DOHH2 (cell line): ENCODE measurements at regions not wholly inside any gene's neighbourhood (a gene's known extent, or its start where the extent isn't known, plus 50 kb on each side); places are given as distances from the start of the nearest gene placed in this dataset.

Experiments used
- H3F3A ChIP-seq: fragments of 200-600 bp; sonication (generic), shearing (Covaris generic); 2 replicates; pipeline ENCODE4 v1.6.0; 2016; ENCODE audit warnings: antibody characterized with exemption, mild to moderate bottlenecking; ENCODE audit not compliant: control insufficient read depth, insufficient read depth
- H3K27ac ChIP-seq: fragments of 200-600 bp; sonication (generic); 2 replicates; pipeline ENCODE4 v1.5.1; 2014; ENCODE audit warnings: low read depth, mild to moderate bottlenecking, low read length, moderate library complexity
- H3K27me3 ChIP-seq: fragments of 200-600 bp; sonication (generic); 2 replicates; pipeline ENCODE4 v1.6.1; 2014; ENCODE audit warnings: mild to moderate bottlenecking, low read length, mixed read lengths; ENCODE audit not compliant: control insufficient read depth
- H3K36me3 ChIP-seq: fragments of 200-600 bp; sonication (generic); 2 replicates; pipeline ENCODE4 v1.6.1; 2014; ENCODE audit warnings: mild to moderate bottlenecking, low read length, moderate library complexity, mixed read lengths; ENCODE audit not compliant: control insufficient read depth
- H3K4me1 ChIP-seq: fragments of 200-600 bp; sonication (generic); 2 replicates; pipeline ENCODE4 v1.6.1; 2014; ENCODE audit warnings: mild to moderate bottlenecking, low read length, mixed read lengths; ENCODE audit not compliant: control insufficient read depth
- H3K4me2 ChIP-seq: fragments of 200-600 bp; sonication (generic); 2 replicates; pipeline ENCODE4 v1.6.0; 2014; ENCODE audit warnings: mild to moderate bottlenecking, low read length, moderate library complexity
- H3K4me3 ChIP-seq: fragments of 200-600 bp; sonication (generic); 2 replicates; pipeline ENCODE4 v1.5.1; 2014; ENCODE audit warnings: mild to moderate bottlenecking, low read length, mixed read lengths
- H3K79me2 ChIP-seq: fragments of 200-600 bp; sonication (generic); 2 replicates; pipeline ENCODE4 v1.6.1; 2014; ENCODE audit warnings: mild to moderate bottlenecking, low read length, mixed read lengths; ENCODE audit not compliant: control insufficient read depth
- H3K9me2 ChIP-seq: fragments of 200-600 bp; sonication (generic); replicated peaks from 2 replicates; pipeline ENCODE4 v1.6.1; 2014; ENCODE audit warnings: mild to moderate bottlenecking, low read length, mixed read lengths; ENCODE audit not compliant: control insufficient read depth
- H3K9me3 ChIP-seq: fragments of 200-600 bp; sonication (generic); 2 replicates; pipeline ENCODE4 v1.6.1; 2014; ENCODE audit warnings: antibody characterized with exemption, low read length, mixed read lengths; ENCODE audit not compliant: control insufficient read depth, insufficient read depth
- H4K20me1 ChIP-seq: fragments of 200-600 bp; sonication (generic); 2 replicates; pipeline ENCODE4 v1.6.0; 2014; ENCODE audit warnings: low read depth, mild to moderate bottlenecking, antibody characterized with exemption, low read length, moderate library complexity; ENCODE audit not compliant: control insufficient read depth, insufficient read depth
- EZH2phosphoT487 ChIP-seq: fragments of 200-600 bp; sonication (generic); IDR thresholded peaks from 2 replicates; pipeline ENCODE4 v1.6.1; 2017; ENCODE audit warnings: borderline replicate concordance, mild to moderate bottlenecking, antibody characterized with exemption, low read length, moderate library complexity, mixed read lengths
- TF ChIP-seq, protein P1 (sequence below): fragments of 200-600 bp; sonication (generic); IDR thresholded peaks from one replicate; pipeline ENCODE4 v1.5.1; 2014; ENCODE audit warnings: antibody characterized with exemption, mild to moderate bottlenecking, low read depth, low read length; ENCODE audit not compliant: poor library complexity, severe bottlenecking

- no peak overlapping the region for H3K4me3 ChIP-seq
- H3K9me3 ChIP-seq, result no peaks in the 10 kb centered on the region
- no peaks in the 10 kb centered on the region for H3K4me1 ChIP-seq
- no peak overlapping the region for H3K4me2 ChIP-seq
- H3K36me3 ChIP-seq, result no peaks in the 10 kb centered on the region
- H3F3A ChIP-seq, result no peaks in the 10 kb centered on the region
- no peak overlapping the region for H3K27ac ChIP-seq
- no peaks in the 10 kb centered on the region for H4K20me1 ChIP-seq
- no peaks in the 10 kb centered on the region for H3K79me2 ChIP-seq
- H3K27me3 ChIP-seq, result no peaks in the 10 kb centered on the region
- H3K9me2 ChIP-seq, result no peaks in the 10 kb centered on the region
- TF ChIP-seq, protein P1, sequence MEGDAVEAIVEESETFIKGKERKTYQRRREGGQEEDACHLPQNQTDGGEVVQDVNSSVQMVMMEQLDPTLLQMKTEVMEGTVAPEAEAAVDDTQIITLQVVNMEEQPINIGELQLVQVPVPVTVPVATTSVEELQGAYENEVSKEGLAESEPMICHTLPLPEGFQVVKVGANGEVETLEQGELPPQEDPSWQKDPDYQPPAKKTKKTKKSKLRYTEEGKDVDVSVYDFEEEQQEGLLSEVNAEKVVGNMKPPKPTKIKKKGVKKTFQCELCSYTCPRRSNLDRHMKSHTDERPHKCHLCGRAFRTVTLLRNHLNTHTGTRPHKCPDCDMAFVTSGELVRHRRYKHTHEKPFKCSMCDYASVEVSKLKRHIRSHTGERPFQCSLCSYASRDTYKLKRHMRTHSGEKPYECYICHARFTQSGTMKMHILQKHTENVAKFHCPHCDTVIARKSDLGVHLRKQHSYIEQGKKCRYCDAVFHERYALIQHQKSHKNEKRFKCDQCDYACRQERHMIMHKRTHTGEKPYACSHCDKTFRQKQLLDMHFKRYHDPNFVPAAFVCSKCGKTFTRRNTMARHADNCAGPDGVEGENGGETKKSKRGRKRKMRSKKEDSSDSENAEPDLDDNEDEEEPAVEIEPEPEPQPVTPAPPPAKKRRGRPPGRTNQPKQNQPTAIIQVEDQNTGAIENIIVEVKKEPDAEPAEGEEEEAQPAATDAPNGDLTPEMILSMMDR, result no peak
- TF ChIP-seq EZH2phosphoT487, result no peak
Observed at GRCh38 chr3:88586121-88586640, 436.4 kb downstream of the C3orf38 start.

DNA sequence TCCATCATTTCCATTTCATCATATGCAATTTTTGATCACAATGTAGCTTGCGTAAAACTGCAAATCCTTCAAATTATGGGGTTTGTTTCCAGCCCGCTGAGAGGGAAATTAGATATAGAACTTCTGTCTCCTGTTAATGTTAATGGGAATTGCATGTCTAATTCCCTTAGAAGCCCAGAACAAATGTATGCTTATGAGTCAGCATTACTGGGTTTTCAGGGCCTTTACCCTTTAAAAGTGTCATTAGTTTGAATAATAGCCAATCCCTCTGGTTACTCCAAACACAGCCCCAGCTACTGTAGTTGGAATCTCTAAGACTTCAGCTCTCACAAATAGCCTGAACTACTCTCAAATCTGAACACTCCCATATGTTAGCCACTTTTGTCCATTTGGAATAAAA, 439.4 kb downstream of the C3orf38 start:
- H3K9me3 ChIP-seq, result no peaks in the 10 kb centered on the region
- no peak overlapping the region for H3K27ac ChIP-seq
- no peaks in the 10 kb centered on the region for H3K36me3 ChIP-seq
- no peaks in the 10 kb centered on the region for H3K27me3 ChIP-seq
- TF ChIP-seq EZH2phosphoT487, result no peak
- TF ChIP-seq, protein P1, result no peak
- H3K4me2 ChIP-seq, result no peak overlapping the region
- no peaks in the 10 kb centered on the region for H3K79me2 ChIP-seq
- no peak overlapping the region for H3K4me3 ChIP-seq
- no peaks in the 10 kb centered on the region for H3K9me2 ChIP-seq
- H4K20me1 ChIP-seq, result no peaks in the 10 kb centered on the region
- H3K4me1 ChIP-seq, result no peaks in the 10 kb centered on the region
- no peaks in the 10 kb centered on the region for H3F3A ChIP-seq

- no peaks in the 10 kb centered on the region for H3K36me3 ChIP-seq
- H3K27me3 ChIP-seq, result no peaks in the 10 kb centered on the region
- no peak for TF ChIP-seq EZH2phosphoT487
- TF ChIP-seq, protein P1, result no peak
- no peaks in the 10 kb centered on the region for H3K79me2 ChIP-seq
- no peaks in the 10 kb centered on the region for H3F3A ChIP-seq
- H3K27ac ChIP-seq, result no peak overlapping the region
- H3K4me2 ChIP-seq, result no peak overlapping the region
- no peak overlapping the region for H3K4me3 ChIP-seq
- no peaks in the 10 kb centered on the region for H4K20me1 ChIP-seq
- no peaks in the 10 kb centered on the region for H3K4me1 ChIP-seq
- H3K9me2 ChIP-seq, result no peaks in the 10 kb centered on the region
- no peaks in the 10 kb centered on the region for H3K9me3 ChIP-seq
Observed at GRCh38 chr3:88595026-88595425, 445.3 kb downstream of the C3orf38 start.
